SK-N-SH (cell line): ENCODE measurements at regions not wholly inside any gene's neighbourhood (a gene's known extent, or its start where the extent isn't known, plus 50 kb on each side); places are given as distances from the start of the nearest gene placed in this dataset.

Experiments
- CTCF ChIP-seq: fragments of 200-600 bp; sonication (generic); IDR thresholded peaks from 2 replicates; pipeline ENCODE4 v1.6.1; 2017; ENCODE audit warnings: antibody characterized with exemption, mild to moderate bottlenecking, moderate library complexity
- FOSL2 ChIP-seq: IDR thresholded peaks from 2 replicates; pipeline ENCODE4 v1.4.0; 2012; ENCODE audit warnings: low read depth, mild to moderate bottlenecking, moderate library complexity, borderline replicate concordance
- JUND ChIP-seq: IDR thresholded peaks from 2 replicates; pipeline ENCODE4 v1.4.0; 2012
- SIN3A ChIP-seq: IDR thresholded peaks from 2 replicates; pipeline ENCODE4 v1.6.1; 2012; ENCODE audit warnings: low read depth, mild to moderate bottlenecking, low read length, moderate library complexity, borderline replicate concordance

- TF ChIP-seq SIN3A (no peak), FOSL2 (no peak), CTCF (no peak), JUND (no peak)
Measured at GRCh38 chr4:41806807-41807206, 58.3 kb upstream of the PHOX2B start.
